ENCODE measurements at regions not wholly inside any gene's neighbourhood (a gene's known extent, or its start where the extent isn't known, plus 50 kb on each side); places are given as distances from the start of the nearest gene placed in this dataset.
A peak's percentile ranks its signal among the peaks of the same experiment; 100 is the strongest.

DNA sequence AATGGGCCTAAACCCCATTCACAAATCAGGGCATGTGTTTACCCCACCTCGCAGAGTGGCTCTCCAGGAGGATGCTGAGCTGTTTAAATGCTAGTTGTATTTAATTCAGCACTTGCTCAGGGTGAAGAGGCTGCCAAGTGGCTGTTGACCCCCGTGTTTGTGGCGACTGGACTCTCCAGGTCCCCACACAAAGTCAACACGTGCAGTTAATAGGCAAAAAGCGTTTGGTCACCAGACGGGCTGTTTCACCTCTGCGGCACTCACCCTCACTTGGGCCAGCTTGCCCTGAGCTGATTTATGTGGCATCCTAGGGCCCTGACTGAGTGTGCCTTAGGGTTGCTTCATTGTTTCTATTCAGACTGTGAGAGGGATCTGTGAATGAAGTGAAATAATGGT, 152.3 kb downstream of the GAS1 start:
- no peaks in the 10 kb centered on the region for H3K4me1 ChIP-seq
- TF ChIP-seq, protein P1, sequence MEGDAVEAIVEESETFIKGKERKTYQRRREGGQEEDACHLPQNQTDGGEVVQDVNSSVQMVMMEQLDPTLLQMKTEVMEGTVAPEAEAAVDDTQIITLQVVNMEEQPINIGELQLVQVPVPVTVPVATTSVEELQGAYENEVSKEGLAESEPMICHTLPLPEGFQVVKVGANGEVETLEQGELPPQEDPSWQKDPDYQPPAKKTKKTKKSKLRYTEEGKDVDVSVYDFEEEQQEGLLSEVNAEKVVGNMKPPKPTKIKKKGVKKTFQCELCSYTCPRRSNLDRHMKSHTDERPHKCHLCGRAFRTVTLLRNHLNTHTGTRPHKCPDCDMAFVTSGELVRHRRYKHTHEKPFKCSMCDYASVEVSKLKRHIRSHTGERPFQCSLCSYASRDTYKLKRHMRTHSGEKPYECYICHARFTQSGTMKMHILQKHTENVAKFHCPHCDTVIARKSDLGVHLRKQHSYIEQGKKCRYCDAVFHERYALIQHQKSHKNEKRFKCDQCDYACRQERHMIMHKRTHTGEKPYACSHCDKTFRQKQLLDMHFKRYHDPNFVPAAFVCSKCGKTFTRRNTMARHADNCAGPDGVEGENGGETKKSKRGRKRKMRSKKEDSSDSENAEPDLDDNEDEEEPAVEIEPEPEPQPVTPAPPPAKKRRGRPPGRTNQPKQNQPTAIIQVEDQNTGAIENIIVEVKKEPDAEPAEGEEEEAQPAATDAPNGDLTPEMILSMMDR (IDR thresholded peaks at IDR 0.05): no peak
- no peak for DNase-seq
- intact Hi-C loops (cut with DNase I): no loop called here
- peak overlapping the region; percentile 50 for H3K27ac ChIP-seq
- WGBS, 3 donors: 32 to 61% (median 45%) methylated on average over 7 of the region's 7 CpGs
- H3K27me3 ChIP-seq (ENCODE audit: insufficient read depth in 3 of 3, low read length in 2 of 3): no peaks in the 10 kb centered on the region
- peak overlapping the region; percentile 23 for H3K4me3 ChIP-seq
- H3K36me3 ChIP-seq (ENCODE audit: insufficient read depth in 1 of 2, low read depth in 1 of 2): no peaks in the 10 kb centered on the region
- peak in 1 of 4 donors; percentile 43 for ATAC-seq
- no peaks in the 10 kb centered on the region for H3K9me3 ChIP-seq

DNA sequence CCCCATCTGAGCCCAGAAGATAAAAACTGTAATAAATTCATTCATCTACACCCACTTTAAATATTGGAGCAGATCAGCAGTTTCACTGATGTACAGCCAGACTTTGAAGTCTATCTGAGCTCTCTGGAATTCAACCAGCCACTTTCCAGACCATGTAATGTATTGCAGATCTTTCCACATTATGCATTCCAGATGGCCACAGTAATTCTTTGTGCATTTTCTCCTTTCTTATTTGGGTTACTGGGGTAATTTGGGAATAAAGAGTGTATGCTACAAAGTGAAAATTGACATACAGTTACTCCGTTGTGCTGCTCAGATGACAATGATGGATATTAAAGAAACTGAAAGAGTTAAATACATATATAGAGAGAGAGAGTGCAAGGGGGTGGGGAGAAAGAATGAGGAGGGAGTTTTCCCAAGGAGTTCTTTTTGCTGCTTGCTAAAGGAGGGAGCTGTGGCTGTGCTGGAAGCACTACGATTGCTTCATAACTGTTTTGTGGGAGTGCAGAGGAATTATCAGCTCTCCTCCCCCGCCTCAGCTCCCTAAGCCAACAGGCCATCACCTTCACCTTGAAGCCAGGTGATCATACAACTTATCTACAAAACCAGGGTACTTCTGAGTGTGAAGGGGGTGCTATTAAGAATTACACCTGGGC, 152.8 kb downstream of the GAS1 start:
- WGBS, 3 donors: 52 to 63% (median 53%) methylated on average over 3 of the region's 3 CpGs
- intact Hi-C loops (cut with DNase I): no loop called here
- ATAC-seq (peak in 1 of 4 donors; percentile 63), DNase-seq (no peak)
- H3K4me3 ChIP-seq: peak overlapping the region; percentile 23
- H3K27ac ChIP-seq: peak overlapping the region; percentile 50
- no peaks in the 10 kb centered on the region for H3K27me3 ChIP-seq (ENCODE audit: insufficient read depth in 3 of 3, low read length in 2 of 3)
- no peaks in the 10 kb centered on the region for H3K9me3 ChIP-seq
- no peaks in the 10 kb centered on the region for H3K4me1 ChIP-seq
- H3K36me3 ChIP-seq (ENCODE audit: insufficient read depth in 1 of 2, low read depth in 1 of 2): no peaks in the 10 kb centered on the region
- TF ChIP-seq, protein P1 (IDR thresholded peaks at IDR 0.05): no peak

DNA sequence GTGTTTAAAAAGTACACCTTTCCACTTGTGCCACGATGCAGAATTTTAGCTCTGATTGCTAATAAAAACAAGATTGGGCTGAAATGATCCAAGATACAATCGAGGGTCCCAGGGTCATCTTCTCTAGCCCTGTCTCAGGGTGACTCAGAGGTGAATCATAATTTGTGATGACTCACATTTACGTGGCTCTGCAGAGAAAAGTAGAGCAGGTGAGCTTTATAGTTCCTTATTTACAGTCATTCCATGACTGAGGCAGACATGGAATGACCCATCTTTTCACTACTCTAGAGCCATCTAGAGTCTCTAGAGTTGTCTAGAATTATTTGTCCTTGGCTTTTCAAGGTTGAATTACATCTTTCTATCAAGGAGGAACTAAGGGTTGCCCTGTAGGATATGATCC, 155.2 kb downstream of the GAS1 start:
- no peaks in the 10 kb centered on the region for H3K36me3 ChIP-seq (ENCODE audit: insufficient read depth in 1 of 2, low read depth in 1 of 2)
- intact Hi-C loops (cut with DNase I): no loop called here
- TF ChIP-seq, protein P1 (IDR thresholded peaks at IDR 0.05): no peak
- no peak overlapping the region for H3K27ac ChIP-seq
- H3K4me3 ChIP-seq: no peak overlapping the region
- no peaks in the 10 kb centered on the region for H3K4me1 ChIP-seq
- no peak for ATAC-seq
- H3K27me3 ChIP-seq (ENCODE audit: insufficient read depth in 3 of 3, low read length in 2 of 3): no peaks in the 10 kb centered on the region
- no peak for DNase-seq
- no peaks in the 10 kb centered on the region for H3K9me3 ChIP-seq
- WGBS, 3 donors: 81 to 90% (median 86%) methylated on average over 3 of the region's 3 CpGs

DNA sequence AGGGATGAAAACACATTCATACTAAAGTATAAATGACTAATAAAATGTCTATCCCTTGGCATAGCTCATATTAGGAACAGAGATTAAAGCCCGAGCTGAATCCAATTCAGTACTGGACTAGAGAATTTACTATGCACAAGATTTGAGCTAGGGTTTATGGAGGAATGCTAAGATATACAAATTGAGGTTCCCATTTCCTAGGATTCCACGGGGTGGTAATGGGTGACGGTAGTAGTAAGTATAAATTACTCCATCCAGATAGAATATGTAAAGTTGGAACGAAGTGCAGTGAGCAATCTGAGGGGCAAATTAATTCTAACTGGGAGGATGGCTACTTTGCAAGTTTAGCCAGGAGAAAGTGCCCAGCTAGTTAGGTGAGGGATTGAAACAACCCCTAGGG, 156.5 kb downstream of the GAS1 start:
- DNase-seq (no peak), ATAC-seq (no peak)
- WGBS, 3 donors: 71 to 90% (median 80%) methylated on average over 4 of the region's 4 CpGs
- Histone ChIP-seq H3K27me3 (ENCODE audit: insufficient read depth in 3 of 3, low read length in 2 of 3) (no peaks in the 10 kb centered on the region), H3K4me3 (no peak overlapping the region), H3K9me3 (no peaks in the 10 kb centered on the region), H3K4me1 (no peaks in the 10 kb centered on the region), H3K27ac (no peak overlapping the region), H3K36me3 (ENCODE audit: insufficient read depth in 1 of 2, low read depth in 1 of 2) (no peaks in the 10 kb centered on the region)
- intact Hi-C loops (cut with DNase I): no loop called here
- TF ChIP-seq, protein P1 (IDR thresholded peaks at IDR 0.05): no peak

DNA sequence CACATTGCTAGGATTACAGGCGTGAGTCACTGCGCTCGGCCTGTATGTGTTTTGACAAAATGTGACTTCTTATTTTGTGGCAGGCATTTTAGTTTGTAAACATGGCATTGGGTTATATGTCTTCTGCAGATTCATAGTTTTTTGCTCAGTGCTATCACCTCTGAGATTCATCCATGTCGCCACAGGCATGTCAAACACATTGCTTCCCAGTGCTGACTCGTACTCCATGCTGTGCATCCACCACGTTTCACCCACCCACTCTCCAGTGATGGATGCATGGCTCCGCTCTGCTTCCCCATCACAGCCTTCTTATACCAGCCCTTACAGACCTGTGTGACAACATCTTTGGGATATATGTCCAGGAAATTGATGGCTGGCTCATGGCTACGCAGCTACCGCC, 158.8 kb downstream of the GAS1 start:
- Histone ChIP-seq H3K27ac (no peak overlapping the region), H3K36me3 (ENCODE audit: insufficient read depth in 1 of 2, low read depth in 1 of 2) (no peaks in the 10 kb centered on the region), H3K4me3 (no peak overlapping the region), H3K27me3 (ENCODE audit: insufficient read depth in 3 of 3, low read length in 2 of 3) (no peaks in the 10 kb centered on the region), H3K9me3 (no peaks in the 10 kb centered on the region), H3K4me1 (no peaks in the 10 kb centered on the region)
- ATAC-seq: no peak
- WGBS, 3 donors: 89 to 91% (median 90%) methylated on average over 9 of the region's 9 CpGs
- TF ChIP-seq, protein P1 (IDR thresholded peaks at IDR 0.05): no peak
- intact Hi-C loops (cut with DNase I): no loop called here
- DNase-seq: no peak
